GM12891 (cell line): ENCODE measurements at regions not wholly inside any gene's neighbourhood (a gene's known extent, or its start where the extent isn't known, plus 50 kb on each side); places are given as distances from the start of the nearest gene placed in this dataset.

Source experiments
- POLR2A ChIP-seq: IDR thresholded peaks from 2 replicates; pipeline ENCODE4 v1.6.1; 2011; ENCODE audit warnings: low read depth, low read length, control low read depth
- POLR2AphosphoS5 ChIP-seq: IDR thresholded peaks from 2 replicates; pipeline ENCODE4 v1.6.1; 2011; ENCODE audit warnings: low read depth, low read length, control low read depth
- POU2F2 ChIP-seq: IDR thresholded peaks from 2 replicates; pipeline ENCODE4 v1.6.1; 2011; ENCODE audit warnings: low read depth, mild to moderate bottlenecking, control low read depth, low read length, moderate library complexity
- SPI1 ChIP-seq: IDR thresholded peaks from 2 replicates; pipeline ENCODE4 v1.6.1; 2011; ENCODE audit warnings: low read depth, low read length, control low read depth
- TAF1 ChIP-seq: IDR thresholded peaks from 2 replicates; pipeline ENCODE4 v1.6.1; 2011; ENCODE audit warnings: low read depth, low read length, control low read depth

GRCh38 chr4:180448306-180448705 lies 1794.9 kb upstream of the TENM3 start:
- TF ChIP-seq POLR2AphosphoS5 (no peak), POLR2A (no peak), SPI1 (no peak), TAF1 (no peak), POU2F2 (no peak)
